ENCODE measurements at regions not wholly inside any gene's neighbourhood (a gene's known extent, or its start where the extent isn't known, plus 50 kb on each side); places are given as distances from the start of the nearest gene placed in this dataset.
"Not testable (repeated sequence)": the region's sequence is repeated elsewhere in the genome, so short reads cannot be mapped to it uniquely, and the experiment has no call there.

DNA sequence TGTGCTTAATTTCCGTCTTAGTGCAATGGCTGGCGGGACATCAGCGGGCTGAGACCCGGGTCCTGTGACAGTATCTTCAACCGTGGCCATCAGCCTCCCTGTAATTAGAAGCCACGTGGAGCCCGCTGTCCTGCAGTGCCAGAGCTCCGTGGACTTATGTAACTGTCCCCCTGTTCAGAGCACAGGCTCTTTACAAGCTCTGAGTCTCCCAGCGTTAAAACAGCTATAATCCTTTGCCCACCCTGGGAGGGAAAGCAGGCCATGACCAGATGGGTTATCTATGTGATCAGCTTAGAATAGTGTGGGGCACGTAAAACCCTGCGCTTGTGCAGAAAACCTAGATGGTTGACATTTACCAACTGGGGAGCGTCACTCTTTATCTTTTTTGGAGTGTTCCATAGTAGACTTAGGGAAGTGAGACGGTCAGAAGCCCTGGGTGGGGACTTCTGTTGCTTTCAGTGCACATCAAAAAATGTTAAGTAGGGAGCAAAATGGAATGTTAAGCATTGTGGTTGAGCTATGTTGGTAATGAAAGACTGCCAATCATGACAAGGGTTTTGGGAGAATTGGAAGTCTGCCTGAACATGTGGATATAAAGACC, 103.5 kb upstream of the CADM1 start:
- no peak for DNase-seq

DNA sequence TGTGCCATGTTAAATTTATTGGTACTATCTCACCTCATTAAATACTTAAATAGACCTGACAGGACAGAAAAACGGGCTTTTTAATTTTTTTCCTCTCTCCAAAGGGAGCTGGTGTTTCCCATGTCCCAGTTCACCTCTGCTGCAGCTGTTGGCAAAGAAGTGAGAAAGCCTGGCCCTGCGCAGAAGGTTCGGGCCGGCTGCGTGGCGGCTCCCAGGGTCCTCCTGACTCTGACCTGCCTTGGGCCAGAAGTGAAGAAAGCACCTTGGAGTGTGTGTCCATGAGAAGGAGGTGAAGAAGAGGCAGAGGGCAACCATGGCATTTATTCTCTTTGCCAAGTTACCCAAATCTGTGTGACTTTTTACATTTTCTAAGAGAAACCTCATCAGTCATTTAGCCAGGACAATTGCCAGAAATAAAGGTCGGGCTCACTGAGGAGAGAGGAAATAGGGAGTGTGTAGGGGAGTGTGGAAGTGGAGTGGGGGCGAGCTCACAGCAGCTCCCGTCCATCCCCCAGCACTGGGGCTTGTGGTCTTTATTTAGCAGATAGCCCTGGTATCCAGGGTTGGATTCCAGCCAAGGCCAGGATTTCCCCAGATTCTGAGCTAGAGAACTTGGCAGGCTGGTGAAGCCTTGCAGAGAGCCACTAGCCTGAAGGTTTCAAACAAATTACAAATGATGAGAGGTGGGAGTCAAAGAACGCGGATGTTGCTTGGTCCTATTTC, 102.4 kb upstream of the CADM1 start:
- no peak for DNase-seq

DNA sequence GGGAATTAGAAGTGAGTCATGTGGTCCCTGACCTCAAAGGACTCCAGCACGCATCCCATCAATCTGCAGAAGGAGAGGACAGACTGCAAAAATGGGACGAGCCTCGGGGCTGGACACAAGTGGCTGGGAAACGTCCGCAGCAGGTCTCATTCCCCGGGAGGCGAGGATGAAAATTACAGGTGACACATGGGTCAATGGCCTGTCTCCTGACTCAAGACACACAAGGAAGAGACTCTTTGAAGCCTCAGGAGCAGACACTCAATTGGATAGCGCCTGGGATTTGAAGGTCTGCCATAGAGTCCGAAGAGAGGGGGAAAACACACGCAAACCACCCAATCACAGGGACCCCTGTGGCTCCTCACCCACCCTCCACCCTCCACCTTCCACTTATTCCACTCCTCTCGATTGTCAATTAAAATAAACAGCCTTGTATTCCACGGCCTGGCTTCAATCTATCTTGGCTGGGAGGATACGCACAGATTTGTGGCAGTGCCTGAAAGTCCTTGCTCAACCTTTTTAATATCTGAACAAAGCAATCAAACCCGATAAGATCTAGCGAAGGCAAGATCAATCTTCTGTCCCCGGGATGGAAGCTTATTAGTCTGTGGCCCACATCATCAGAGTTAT, 101.8 kb upstream of the CADM1 start:
- DNase-seq: no peak

DNA sequence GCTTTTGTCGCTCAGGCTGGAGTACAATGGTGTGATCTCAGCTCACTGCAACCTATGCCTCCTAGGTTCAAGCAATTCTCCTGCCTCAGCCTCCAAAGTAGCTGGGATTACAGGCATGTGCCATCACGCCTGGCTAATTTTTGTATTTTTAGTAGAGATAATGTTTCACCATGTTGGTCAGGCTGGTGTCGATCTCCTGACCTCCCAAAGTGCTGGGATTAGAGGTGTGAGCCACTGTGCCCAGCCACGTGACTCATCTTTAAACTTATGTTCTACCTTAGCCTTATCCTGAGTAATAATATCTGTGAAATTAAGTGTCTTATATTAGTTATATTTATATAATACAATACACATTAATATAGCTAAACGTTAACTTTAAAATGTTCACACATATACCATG, 101.2 kb upstream of the CADM1 start:
- DNase-seq: not testable (repeated sequence)

DNA sequence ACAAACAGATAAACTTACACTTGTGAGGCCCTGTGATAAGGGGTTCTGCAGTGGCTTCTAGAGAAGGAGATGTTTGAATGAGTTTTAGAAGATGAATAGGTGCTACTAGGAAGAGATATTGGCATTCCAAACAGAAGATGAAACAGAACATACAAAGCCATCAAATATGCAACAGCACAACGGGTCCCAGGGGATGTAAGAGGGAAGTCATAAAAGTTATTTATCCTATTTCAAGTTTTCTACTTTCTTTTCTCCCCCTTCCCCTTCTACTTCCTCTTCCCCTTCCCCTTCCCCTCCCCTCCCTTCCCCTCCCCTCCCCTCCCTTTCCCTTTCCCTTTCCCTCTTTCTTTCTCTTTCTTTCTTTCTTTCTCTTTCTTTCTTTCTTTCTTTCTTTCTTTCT, 94.9 kb upstream of the CADM1 start:
- DNase-seq: no peak

DNA sequence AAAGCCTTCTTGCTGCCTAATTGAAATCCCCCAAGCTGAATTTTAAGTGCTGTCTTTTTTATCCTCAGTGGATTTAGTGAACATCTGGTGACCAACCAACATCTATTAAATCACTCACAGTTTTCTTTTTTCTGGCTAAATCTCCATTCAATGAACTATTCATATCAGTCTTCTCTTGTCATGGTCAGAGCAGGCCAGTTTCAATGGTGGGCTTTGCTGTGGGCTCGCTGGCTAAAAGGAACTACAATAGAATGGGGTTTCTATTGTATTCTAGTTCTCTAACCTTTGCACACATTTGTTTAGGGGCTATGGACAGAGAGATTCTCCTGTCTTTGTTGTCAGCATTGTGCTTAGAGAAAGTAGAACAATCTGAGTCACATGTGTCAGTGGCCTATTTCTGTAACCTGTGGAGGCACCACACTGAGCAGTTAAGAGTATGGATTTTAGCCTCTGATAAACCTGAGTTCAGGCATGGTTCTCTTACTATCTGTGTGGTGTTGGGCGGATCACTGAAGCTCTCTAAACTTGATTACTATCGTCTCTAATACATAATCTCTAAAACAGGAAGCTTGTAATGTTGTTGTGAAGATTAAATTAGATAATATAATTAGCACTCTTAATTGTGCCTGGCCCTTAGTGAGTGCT, 94.2 kb upstream of the CADM1 start:
- no peak for DNase-seq

DNA sequence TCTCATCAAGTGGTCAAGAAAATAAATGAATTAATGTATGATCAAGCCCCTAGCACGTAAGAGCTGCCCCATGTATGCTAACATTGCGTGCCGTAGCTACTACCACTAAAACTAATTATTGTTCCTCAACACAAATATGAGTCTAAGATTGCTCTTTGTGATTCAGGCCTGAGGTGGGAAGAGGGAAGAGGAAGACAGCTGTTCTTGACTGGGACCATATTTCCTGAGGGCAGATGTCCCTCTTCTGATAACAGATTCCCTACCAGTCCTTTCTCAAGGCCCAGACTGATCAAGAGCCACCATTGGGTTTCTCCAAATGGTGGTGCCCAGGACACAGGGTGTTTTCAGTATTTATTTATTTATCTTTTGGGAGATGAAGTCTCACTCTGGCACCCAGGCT, 87.2 kb upstream of the CADM1 start:
- DNase-seq: no peak

DNA sequence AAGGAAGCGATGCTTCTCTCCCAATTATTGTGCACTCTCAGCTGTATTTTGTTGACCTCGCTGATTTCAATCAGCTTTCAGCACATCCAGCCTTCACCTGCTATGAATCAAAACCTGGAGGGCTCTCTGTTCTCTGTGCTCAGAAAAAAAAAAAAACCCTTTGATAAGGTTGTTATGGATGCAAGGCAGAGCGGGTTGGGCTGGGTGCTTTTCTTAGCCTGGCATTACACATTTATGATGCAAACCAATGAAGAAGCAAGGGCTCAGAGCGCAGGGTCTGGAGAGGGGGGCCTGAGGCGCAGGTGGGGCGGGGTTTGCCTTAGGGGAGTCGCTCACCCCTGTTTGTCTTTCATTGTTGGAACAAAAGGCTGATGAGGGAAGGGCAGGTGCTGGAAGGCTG, 86.0 kb upstream of the CADM1 start:
- peak; percentile 77 for DNase-seq

DNA sequence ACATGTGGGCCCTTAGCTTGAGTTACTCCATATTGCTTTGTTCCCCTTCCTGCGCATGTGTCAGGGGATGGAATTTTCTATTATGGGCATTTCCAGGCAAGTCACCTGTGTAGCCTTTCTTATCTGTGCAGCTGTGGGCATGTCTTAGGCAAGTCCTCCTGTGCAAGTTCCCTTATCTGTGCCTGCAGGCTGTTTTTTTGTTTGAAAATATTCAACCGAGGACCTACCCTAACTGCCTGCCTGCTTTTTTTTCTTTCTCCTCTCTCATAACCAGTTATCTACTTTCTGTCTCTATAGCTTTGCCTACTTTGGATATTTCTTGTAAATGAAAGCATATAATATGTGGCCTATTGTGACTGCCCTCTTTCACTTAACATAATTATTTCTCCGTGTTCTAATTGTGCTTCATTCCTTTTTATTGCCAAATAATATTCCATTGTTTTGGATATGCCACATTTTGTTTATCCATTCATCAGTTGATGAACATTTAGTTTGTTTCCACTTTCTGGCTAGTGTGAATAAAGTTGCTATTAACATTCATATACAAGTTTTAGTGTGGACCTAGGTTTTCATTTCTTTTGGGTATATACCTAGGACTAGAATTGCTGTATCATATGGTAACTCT, 83.6 kb upstream of the CADM1 start:
- no peak for DNase-seq

DNA sequence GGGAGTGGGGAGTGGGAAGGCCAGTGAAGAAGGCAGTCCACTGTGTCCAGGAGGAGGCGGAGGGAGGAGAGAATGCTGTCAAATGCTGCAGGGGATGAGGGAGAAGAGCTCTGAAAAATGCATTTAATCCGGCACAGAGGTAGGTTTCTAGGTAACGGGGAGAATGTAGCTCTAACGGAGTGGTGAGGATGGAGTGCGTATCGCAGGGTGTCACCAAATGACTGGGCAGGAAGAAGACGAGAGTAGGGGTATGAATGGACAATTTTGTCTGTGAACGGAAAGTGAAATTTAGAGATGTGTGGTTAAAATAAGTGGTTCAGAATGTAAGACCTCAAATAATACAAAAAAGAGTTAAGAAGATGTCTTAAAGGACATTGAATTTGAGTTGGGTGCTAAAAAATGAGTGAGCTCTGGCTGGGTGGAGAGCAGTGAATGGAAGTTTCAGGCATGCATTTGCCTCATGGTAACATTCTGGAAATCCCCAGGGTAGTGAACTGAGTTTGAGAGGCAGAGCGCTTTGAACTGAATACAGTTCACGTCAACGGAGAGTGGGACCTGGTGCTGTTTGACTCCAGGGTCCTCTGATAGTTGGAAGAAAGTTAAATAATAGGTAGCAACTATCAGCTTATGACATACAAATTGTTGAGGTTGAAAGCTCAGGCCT, 81.3 kb upstream of the CADM1 start:
- no peak for DNase-seq

DNA sequence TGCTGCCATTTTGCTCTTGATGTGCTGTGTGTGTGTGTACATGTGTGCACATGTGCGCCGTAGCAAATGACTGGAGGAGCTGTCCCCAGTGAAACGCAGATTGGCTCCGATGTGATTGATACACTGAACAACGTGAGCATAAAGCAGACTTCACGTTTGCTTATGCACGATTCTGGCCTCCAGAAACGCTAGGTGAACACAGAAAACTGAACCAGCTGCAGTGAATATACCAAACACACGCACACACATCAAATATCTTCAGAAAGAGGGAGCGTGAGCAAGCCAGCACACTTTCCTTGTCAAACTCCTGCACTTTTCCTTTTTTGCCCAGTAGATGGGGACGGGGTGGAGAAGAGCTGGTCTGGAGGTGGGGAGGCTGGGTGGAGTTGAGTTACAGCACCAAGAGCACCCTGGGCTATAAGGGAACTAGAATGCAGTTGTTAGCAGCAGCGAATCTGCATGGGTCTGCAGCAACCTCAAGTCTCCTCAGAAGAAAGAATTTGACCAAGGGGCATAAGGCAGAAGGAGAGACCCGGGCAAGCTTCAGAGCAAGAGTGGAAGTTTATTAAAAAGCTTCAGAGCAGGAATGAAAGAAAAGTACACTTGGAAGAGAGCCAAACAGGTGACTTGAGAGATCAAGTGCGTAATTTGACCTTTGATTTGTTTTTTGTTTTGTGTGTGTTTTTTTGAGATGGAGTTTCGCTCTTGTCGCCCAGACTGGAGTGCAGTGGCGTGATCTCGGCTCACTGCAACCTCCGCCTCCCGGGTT, 77.8 kb upstream of the CADM1 start:
- DNase-seq: peak; percentile 60

DNA sequence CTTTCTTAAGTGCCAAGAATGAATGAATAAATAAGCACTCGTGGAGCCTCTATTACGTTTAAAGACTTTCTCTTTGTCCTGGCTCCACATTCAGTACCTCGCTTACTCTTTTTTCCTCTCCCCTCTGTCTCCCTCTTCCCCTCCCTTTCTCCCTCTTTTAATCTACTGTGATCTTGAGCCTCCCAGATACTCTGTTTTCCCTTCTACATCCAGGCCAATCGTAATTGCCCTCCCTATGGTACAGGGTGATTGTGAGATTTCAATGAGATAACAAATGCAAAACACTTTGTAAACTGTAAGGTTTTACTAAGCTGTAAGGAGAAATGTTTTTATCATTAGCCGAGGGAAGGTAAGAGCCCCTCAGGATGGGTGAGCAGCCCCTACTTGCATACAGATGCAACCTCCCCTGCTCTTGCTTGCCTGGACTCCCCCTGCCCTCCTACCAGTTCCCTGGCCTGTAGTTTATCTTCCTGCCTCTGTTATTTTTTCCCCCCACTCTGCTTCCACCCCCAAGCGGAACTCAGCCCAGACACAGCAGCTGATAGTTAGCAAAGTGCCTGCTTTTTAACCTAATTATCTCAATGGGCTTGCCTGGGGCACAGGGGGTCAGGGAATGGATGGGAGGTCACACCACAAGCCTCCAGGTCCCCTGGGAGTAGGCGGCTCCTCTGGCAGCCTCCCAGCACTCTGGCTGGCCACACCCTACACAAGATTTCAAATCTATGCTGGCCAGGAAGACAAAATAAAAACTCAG, 76.9 kb upstream of the CADM1 start:
- peak; percentile 15 for DNase-seq

DNA sequence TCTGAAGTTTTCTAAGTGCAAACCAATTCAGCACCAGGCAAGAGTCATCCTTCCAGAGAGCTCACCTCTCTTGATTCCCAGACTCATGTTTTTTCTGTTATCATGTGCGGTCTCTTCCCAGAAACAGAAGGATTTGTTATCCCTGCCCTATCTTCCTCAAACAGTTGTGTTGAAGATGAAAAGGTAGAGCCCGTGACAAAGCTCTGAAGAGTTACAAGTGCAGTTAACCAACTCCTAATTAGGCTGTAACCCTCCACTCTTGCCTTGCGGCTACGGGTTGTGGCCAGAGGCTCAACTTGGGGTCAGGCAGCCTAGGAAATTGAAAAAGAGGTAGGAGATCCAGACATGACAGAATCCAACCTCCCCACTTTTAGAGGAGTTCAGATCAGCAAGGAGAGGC, 76.2 kb upstream of the CADM1 start:
- DNase-seq: no peak

DNA sequence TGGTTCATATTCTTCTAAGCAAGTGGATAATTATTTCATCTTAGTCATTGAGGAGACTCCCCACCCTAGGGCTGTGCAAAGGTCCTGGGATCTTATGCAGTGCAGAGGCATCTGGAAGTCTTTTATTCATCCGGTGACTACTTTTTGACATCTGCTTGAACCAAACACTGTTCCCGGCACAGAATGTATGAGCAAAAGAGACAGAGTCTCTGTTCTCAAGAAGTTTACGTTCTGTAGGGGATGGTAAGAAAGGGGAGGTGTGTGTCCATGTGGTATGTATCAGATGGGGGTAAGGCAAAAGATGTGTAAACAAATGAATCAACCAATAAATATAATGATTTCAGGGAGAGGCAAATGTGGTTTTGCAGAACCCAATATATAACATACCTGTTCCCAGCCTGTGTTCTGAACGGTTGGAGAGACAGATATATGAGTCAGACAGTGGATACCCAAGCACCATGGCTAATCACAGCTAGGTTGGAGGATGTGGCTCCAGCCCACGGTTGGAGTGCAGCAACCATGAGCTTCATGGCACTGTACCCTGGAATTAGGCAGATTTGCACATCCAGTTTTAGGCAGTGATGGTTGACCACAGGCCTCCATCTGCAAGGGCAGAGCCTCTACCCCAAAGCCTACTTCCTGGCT, 75.1 kb upstream of the CADM1 start:
- DNase-seq: no peak

DNA sequence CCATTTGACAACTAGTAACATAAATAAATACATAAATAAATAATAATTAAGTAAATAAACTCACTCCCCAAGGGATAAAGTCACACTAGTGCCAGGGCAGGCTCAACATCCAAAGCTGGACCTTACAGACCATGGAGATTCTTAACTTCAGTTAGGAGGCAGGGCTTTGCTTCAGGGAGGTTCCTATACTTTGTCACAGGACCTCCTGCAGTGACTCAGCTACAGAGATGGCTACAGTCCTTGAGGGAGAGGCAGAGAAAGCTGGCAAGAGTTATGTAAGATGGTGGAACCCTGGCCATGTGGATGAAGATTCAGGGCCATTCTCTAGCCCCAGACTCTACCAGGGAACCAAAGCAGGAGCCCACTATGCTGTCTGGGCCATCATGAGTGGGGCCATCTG, 74.1 kb upstream of the CADM1 start:
- no peak for DNase-seq

DNA sequence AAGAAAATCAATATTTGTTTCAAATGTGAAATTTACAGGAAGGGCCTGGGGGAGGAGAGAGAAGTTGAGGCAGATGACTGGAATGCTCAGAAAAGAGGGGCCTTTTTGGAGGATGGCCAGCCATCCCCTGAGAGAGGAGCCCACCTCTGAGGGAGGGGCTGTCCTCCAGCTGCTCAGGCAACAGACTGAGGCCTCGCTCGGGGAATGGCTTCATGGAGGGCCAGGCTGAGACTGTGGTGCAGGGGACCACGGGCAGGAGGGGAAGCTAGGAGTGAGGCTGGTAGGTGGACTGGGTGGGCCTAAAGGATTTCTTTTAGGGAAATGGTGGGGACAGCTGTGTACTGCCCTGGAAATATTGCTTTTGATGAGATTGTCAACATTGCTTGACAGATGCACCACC, 73.5 kb upstream of the CADM1 start:
- DNase-seq: no peak

DNA sequence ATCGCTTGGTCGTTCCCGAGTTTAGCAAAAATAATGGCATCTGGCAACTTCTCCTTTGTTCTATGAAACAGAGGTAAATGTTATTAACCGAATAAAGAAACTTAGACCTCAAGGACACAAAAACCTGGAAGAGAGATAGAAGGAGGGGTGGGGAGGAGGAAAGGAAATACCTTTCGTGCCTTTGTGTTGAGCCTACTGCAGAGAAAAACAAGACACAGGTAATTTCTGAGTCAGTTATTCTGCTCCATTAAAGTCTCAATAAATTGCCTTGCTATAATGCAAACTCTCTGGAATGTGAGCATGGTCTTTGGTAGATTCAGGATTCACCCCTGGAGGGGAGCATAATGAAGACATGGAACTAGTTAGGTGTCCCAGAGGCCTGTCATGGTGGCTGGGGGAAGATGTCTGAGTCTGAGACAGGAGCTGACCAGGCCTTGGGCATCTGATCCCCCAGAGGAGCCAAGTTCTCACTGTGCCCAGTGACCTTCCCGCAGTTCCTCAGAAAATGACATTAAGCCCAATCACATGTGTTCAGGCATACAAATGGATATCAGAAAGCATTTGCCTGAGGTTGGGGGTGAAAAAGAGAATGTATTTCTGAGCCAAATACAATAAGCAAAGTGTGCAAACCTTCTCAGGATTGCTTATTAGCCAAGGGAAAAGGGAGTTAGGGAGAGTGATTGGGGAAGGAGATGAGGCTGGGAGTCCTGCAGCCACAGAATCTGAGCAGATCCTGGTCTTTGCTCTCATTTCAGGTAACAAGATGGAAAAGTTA, 72.6 kb upstream of the CADM1 start:
- DNase-seq: no peak

DNA sequence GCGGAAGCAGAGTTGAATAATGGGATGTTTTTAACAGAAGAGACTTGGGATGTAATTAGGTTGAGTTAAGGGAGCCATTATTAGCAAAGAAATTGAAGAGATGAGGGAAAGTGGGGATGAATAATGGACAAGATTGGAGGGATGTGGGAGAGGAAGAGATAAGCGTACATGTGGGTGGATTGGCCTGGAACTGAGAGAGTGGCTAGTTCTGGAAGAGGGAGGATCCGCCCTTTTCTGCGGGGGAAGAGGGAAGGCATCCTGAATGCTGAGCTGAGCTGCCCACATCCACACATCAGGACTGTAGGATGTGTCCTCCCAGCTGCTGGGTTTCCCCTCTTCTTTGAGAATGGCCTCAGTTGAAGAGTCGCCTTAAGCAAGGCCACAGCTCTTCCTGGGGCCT, 68.3 kb upstream of the CADM1 start:
- DNase-seq: no peak

DNA sequence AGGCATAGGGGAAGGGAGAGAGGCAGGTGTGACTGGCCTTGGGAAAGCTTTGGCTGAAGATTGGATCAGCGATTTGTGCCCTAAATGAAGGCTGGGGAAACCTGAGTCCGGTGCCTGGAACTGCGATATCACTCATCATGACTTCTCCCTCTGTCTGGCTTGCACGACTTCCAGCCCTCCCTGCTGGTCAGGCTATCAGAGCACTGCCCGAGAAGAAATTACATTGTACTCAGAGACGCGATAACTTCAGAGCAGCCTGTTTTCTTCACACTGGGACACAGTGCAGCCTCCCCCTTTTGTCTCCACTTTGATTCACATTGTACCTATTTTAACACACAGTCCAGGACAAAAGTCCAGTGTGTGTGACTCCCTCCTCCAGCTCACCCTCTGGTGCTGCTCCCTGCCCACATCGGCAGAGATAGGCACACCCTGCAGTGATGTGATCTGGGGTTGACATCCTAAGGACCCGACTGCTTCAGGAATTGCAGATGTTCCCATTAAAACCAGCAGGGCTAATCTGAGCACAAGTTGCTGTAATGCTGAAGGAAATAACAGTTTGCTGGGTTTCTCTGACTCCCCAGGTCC, 62.1 kb upstream of the CADM1 start:
- no peak for DNase-seq

DNA sequence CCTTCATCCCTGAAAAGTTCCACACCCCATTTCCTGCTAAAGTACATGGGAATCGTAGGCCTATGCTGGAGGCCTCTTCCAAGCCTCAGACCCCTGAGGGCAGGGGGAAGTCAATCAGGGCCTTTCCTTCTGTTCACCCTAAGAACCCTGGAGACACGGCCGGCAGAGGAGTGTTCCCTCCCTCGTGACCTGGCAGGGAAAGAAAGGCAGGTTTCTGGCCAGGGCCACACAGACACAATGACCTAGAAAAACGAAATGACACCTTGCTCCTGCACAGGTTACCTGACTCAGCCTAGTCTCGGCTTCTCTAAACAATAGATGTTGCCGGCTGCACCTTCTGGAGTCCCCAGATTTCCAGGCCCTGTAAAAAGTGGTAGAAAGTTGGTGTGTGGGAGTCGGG, 60.6 kb upstream of the CADM1 start:
- DNase-seq: no peak

Data from NCI-H1436 treated with DMSO at 0.1 percent for 48 hours (cell line).